OCI-LY7 (cell line): ENCODE measurements at regions not wholly inside any gene's neighbourhood (a gene's known extent, or its start where the extent isn't known, plus 50 kb on each side); places are given as distances from the start of the nearest gene placed in this dataset.

ENCODE experiments used
- BruUV-seq: library from RNA; stranded (reverse); fragments of 400-500 nt; replicated peaks from 2 replicates; lab custom pipeline; 2021; lab: Mats Ljungman, UMichigan
- CTCF ChIA-PET: fragments of 300-600 bp; sonication (Branson Sonifier 250); formaldehyde crosslinking; loops from one replicate; lab custom pipeline; 2022; ENCODE audit warnings: antibody characterized with exemption; ENCODE audit not compliant: unreplicated experiment; lab: Charles Lee
- POLR2A ChIA-PET: fragments of 300-600 bp; sonication (Branson Sonifier 250); formaldehyde crosslinking; loops from one replicate; lab custom pipeline; 2022; ENCODE audit warnings: antibody characterized with exemption; lab: Charles Lee
- DNase-seq: peaks from one replicate; pipeline ENCODE4 v3.0.0-alpha.2; 2015; ENCODE audit warnings: low spot score
- H2AFZ ChIP-seq: fragments of 200-600 bp; sonication (generic), shearing (Covaris generic); 2 replicates; pipeline ENCODE4 v1.6.1; 2014; ENCODE audit warnings: mild to moderate bottlenecking, antibody characterized with exemption, low read length, moderate library complexity
- H3K27ac ChIP-seq: fragments of 200-600 bp; sonication (generic); 2 replicates; pipeline ENCODE4 v1.5.1; 2014; ENCODE audit warnings: mixed run types, low read depth, mild to moderate bottlenecking, moderate library complexity, low read length, inconsistent platforms; ENCODE audit not compliant: poor library complexity, severe bottlenecking
- H3K36me3 ChIP-seq: fragments of 200-600 bp; sonication (generic); 2 replicates; pipeline ENCODE4 v1.6.1; 2014; ENCODE audit warnings: mild to moderate bottlenecking, antibody characterized with exemption, low read length, moderate library complexity, mixed read lengths; ENCODE audit not compliant: insufficient read depth
- H3K4me1 ChIP-seq: fragments of 200-600 bp; sonication (generic); 2 replicates; pipeline ENCODE4 v1.5.1; 2014; ENCODE audit warnings: mild to moderate bottlenecking, low read length; ENCODE audit not compliant: insufficient read depth, poor library complexity, severe bottlenecking
- H3K4me2 ChIP-seq: fragments of 200-600 bp; sonication (generic); 2 replicates; pipeline ENCODE4 v1.6.1; 2014; ENCODE audit warnings: mild to moderate bottlenecking, low read length
- H3K4me3 ChIP-seq: fragments of 200-600 bp; sonication (generic); 2 replicates; pipeline ENCODE4 v1.5.1; 2014; ENCODE audit warnings: mild to moderate bottlenecking, low read depth, low read length; ENCODE audit not compliant: poor library complexity, severe bottlenecking
- H3K79me2 ChIP-seq: fragments of 200-600 bp; sonication (generic); 2 replicates; pipeline ENCODE4 v1.6.1; 2016; ENCODE audit warnings: low read depth, mild to moderate bottlenecking, low read length, moderate library complexity, mixed read lengths; ENCODE audit not compliant: insufficient read depth
- H3K9me2 ChIP-seq: fragments of 200-600 bp; sonication (generic); 2 replicates; pipeline ENCODE4 v1.6.1; 2016; ENCODE audit warnings: mild to moderate bottlenecking, low read length, mixed read lengths; ENCODE audit not compliant: insufficient read depth
- H3K9me3 ChIP-seq: fragments of 200-600 bp; sonication (generic); 2 replicates; pipeline ENCODE4 v1.6.1; 2014; ENCODE audit warnings: mild to moderate bottlenecking, mixed run types, low read length, mixed read lengths
- H4K20me1 ChIP-seq: fragments of 200-600 bp; sonication (generic); 2 replicates; pipeline ENCODE4 v1.6.1; 2014; ENCODE audit warnings: mild to moderate bottlenecking, antibody characterized with exemption, low read length, moderate library complexity, mixed read lengths; ENCODE audit not compliant: insufficient read depth
- EZH2phosphoT487 ChIP-seq: fragments of 200-600 bp; sonication (generic); IDR thresholded peaks from 2 replicates; pipeline ENCODE4 v1.6.1; 2018; ENCODE audit warnings: low read depth, borderline replicate concordance, mild to moderate bottlenecking, mixed run types, antibody characterized with exemption, low read length, moderate library complexity, mixed read lengths
- intact Hi-C: fragments of 100-400 bp; cut with micrococcal nuclease; formaldehyde crosslinking; loops from one replicate; pipeline ENCODE4 v1.10.0; 2022; ENCODE audit not compliant: unreplicated experiment
- TF ChIP-seq, protein P1 (sequence below): fragments of 200-600 bp; sonication (generic); conservative IDR thresholded peaks from 2 replicates; pipeline ENCODE4 v1.5.1; 2014; ENCODE audit warnings: mild to moderate bottlenecking, antibody characterized with exemption, low read length, moderate library complexity, mixed read lengths

DNA sequence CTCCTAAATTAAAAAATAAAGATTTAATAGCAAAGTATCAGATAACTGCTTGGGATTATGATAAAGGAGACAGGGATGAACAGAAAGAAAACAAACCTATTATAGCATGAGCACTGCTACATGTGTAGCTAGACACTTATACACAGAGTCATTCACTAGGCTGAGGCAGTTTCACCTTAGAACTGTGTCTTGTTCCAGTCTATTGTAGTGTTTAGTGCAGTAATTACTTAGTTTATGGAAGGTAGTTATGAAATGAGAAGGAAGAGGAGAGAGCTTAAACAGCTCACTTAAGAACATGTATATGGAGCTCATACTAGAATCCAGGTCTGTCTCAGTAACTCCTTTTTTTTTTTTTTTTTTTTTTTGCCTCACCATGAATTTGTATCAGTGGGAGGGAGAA is 441.4 kb downstream of the PDCD6IP start:
- Histone ChIP-seq H3K4me1 (no peaks in the 10 kb centered on the region), H3K9me3 (no peaks in the 10 kb centered on the region), H4K20me1 (no peaks in the 10 kb centered on the region), H3K9me2 (no peaks in the 10 kb centered on the region), H3K4me3 (no peak overlapping the region), H2AFZ (no peak overlapping the region), H3K36me3 (no peaks in the 10 kb centered on the region), H3K4me2 (no peak overlapping the region), H3K79me2 (no peaks in the 10 kb centered on the region), H3K27ac (no peak overlapping the region)
- BruUV-seq: no TSS peak
- intact Hi-C loops: no loop called here
- POLR2A ChIA-PET: interaction anchor here (0.6 to 0.9 kb wide), 8 partner anchors 9 to 1527 kb away, joined by 3 to 8 read pairs (median 4); no protein-coding TSS in a partner anchor
- DNase-seq: no peak
- no peak for TF ChIP-seq EZH2phosphoT487
- TF ChIP-seq, protein P1, sequence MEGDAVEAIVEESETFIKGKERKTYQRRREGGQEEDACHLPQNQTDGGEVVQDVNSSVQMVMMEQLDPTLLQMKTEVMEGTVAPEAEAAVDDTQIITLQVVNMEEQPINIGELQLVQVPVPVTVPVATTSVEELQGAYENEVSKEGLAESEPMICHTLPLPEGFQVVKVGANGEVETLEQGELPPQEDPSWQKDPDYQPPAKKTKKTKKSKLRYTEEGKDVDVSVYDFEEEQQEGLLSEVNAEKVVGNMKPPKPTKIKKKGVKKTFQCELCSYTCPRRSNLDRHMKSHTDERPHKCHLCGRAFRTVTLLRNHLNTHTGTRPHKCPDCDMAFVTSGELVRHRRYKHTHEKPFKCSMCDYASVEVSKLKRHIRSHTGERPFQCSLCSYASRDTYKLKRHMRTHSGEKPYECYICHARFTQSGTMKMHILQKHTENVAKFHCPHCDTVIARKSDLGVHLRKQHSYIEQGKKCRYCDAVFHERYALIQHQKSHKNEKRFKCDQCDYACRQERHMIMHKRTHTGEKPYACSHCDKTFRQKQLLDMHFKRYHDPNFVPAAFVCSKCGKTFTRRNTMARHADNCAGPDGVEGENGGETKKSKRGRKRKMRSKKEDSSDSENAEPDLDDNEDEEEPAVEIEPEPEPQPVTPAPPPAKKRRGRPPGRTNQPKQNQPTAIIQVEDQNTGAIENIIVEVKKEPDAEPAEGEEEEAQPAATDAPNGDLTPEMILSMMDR: no peak
- CTCF ChIA-PET: interaction anchor here (0.5 kb wide), 1 partner anchor 9 kb away, joined by 3 read pairs; no protein-coding TSS in a partner anchor

GRCh38 chr3:34247401-34247800 is 449.0 kb downstream of the PDCD6IP start:
- no peaks in the 10 kb centered on the region for H3K79me2 ChIP-seq
- H2AFZ ChIP-seq: no peak overlapping the region
- DNase-seq: no peak
- H3K9me2 ChIP-seq: no peaks in the 10 kb centered on the region
- no peak for TF ChIP-seq EZH2phosphoT487
- TF ChIP-seq, protein P1: no peak
- no peaks in the 10 kb centered on the region for H3K4me1 ChIP-seq
- no peaks in the 10 kb centered on the region for H4K20me1 ChIP-seq
- no peaks in the 10 kb centered on the region for H3K9me3 ChIP-seq
- H3K4me2 ChIP-seq: no peak overlapping the region
- no TSS peak for BruUV-seq
- ChIA-PET POLR2A (interaction anchor here (0.6 to 3.6 kb wide), 6 partner anchors 12 to 1031 kb away, joined by 3 to 18 read pairs (median 3); no protein-coding TSS in a partner anchor), CTCF (interaction anchor here (1.1 kb wide), 1 partner anchor 17 kb away, joined by 3 read pairs; no protein-coding TSS in a partner anchor)
- intact Hi-C loops: no loop called here
- H3K36me3 ChIP-seq: no peaks in the 10 kb centered on the region
- H3K27ac ChIP-seq: no peak overlapping the region
- H3K4me3 ChIP-seq: no peak overlapping the region

GRCh38 chr3:34248352-34248751 is 449.9 kb downstream of the PDCD6IP start:
- no peaks in the 10 kb centered on the region for H3K4me1 ChIP-seq
- no peak overlapping the region for H3K4me2 ChIP-seq
- no peaks in the 10 kb centered on the region for H3K9me2 ChIP-seq
- no peaks in the 10 kb centered on the region for H3K9me3 ChIP-seq
- H4K20me1 ChIP-seq: no peaks in the 10 kb centered on the region
- POLR2A ChIA-PET: interaction anchor here (0.7 to 3.6 kb wide), 2 partner anchors 11 to 89 kb away, joined by 3 to 18 read pairs; no protein-coding TSS in a partner anchor
- H3K36me3 ChIP-seq: no peaks in the 10 kb centered on the region
- no peak overlapping the region for H3K27ac ChIP-seq
- intact Hi-C loops: no loop called here
- H3K79me2 ChIP-seq: no peaks in the 10 kb centered on the region
- CTCF ChIA-PET: interaction anchor here (0.6 kb wide), 1 partner anchor 24 kb away, joined by 3 read pairs; no protein-coding TSS in a partner anchor
- no peak for DNase-seq
- BruUV-seq: no TSS peak
- no peak for TF ChIP-seq EZH2phosphoT487
- TF ChIP-seq, protein P1: no peak
- H2AFZ ChIP-seq: no peak overlapping the region
- H3K4me3 ChIP-seq: no peak overlapping the region
